IPS DF 6.9 (cell line): ENCODE measurements at regions not wholly inside any gene's neighbourhood (a gene's known extent, or its start where the extent isn't known, plus 50 kb on each side); places are given as distances from the start of the nearest gene placed in this dataset.

Source experiments
- DNase-seq: peaks from one replicate; pipeline ENCODE4 v3.0.0-alpha.2; 2013; ENCODE audit warnings: low read depth, low spot score
- H3K27ac ChIP-seq: one replicate; pipeline ENCODE4 v1.5.1; 2013; ENCODE audit warnings: low read length, control low read depth
- H3K27me3 ChIP-seq: 2 replicates; pipeline ENCODE4 v1.6.1; 2013; ENCODE audit warnings: mild to moderate bottlenecking, low read length; ENCODE audit not compliant: control insufficient read depth, insufficient read depth
- H3K36me3 ChIP-seq: 2 replicates; pipeline ENCODE4 v1.6.1; 2013; ENCODE audit warnings: low read length; ENCODE audit not compliant: control insufficient read depth, insufficient read depth
- H3K4me1 ChIP-seq: 2 replicates; pipeline ENCODE4 v1.6.1; 2013; ENCODE audit warnings: low read length; ENCODE audit not compliant: control insufficient read depth, insufficient read depth
- H3K4me3 ChIP-seq: 2 replicates; pipeline ENCODE4 v1.5.1; 2013; ENCODE audit warnings: mild to moderate bottlenecking, low read length
- H3K9me3 ChIP-seq: 2 replicates; pipeline ENCODE4 v1.6.1; 2013; ENCODE audit warnings: low read length, inconsistent platforms; ENCODE audit not compliant: control insufficient read depth, insufficient read depth
- WGBS: extraction: QIAGEN DNeasy Blood & Tissue Kit; methylation state at CpG from one replicate; pipeline ENCODE4 v1.1.7; 2013; ENCODE audit warnings: mixed read lengths, missing lambda C conversion rate; ENCODE audit not compliant: insufficient read length, insufficient coverage; 5-methylcytosine and 5-hydroxymethylcytosine counted together

GRCh38 chr12:132399092-132400010, 70.0 kb upstream of the GALNT9 start:
- no peaks in the 10 kb centered on the region; the same call in 1 of the 2 replicates for H3K4me1 ChIP-seq
- H3K36me3 ChIP-seq: no peaks in the 10 kb centered on the region; the same call in 1 of the 2 replicates
- peaks cover 2% of the 10 kb centered on the region; the same call in 1 of the 2 replicates for H3K27me3 ChIP-seq
- no peak for DNase-seq
- no peak overlapping the region for H3K27ac ChIP-seq
- H3K4me3 ChIP-seq: no peak overlapping the region
- WGBS: no CpG with 5 or more reads among the region's 43 CpGs
- H3K9me3 ChIP-seq: no peaks in the 10 kb centered on the region

GRCh38 chr12:132398386-132398991, 69.1 kb upstream of the GALNT9 start:
- DNase-seq: no peak
- Histone ChIP-seq H3K4me1 (no peaks in the 10 kb centered on the region; the same call in 1 of the 2 replicates), H3K4me3 (no peak overlapping the region), H3K36me3 (no peaks in the 10 kb centered on the region; the same call in 1 of the 2 replicates), H3K27ac (no peak overlapping the region), H3K27me3 (peaks cover 2% of the 10 kb centered on the region; the same call in 1 of the 2 replicates), H3K9me3 (no peaks in the 10 kb centered on the region)
- WGBS: no CpG with 5 or more reads among the region's 24 CpGs

- Histone ChIP-seq H3K9me3 (no peaks in the 10 kb centered on the region), H3K4me3 (no peak overlapping the region), H3K4me1 (peaks cover 2% of the 10 kb centered on the region; the same call in 1 of the 2 replicates), H3K36me3 (no peaks in the 10 kb centered on the region; the same call in 1 of the 2 replicates), H3K27me3 (peaks cover 4% of the 10 kb centered on the region; the same call in 1 of the 2 replicates), H3K27ac (no peak overlapping the region)
- no CpG with 5 or more reads among the region's 14 CpGs for WGBS
- no peak for DNase-seq
Observed at GRCh38 chr12:132397934-132398385, 68.6 kb upstream of the GALNT9 start.

GRCh38 chr12:132397152-132397933, 68.0 kb upstream of the GALNT9 start:
- H3K27me3 ChIP-seq: peaks cover 4% of the 10 kb centered on the region; the same call in 1 of the 2 replicates
- H3K36me3 ChIP-seq: no peaks in the 10 kb centered on the region; the same call in 1 of the 2 replicates
- no CpG with 5 or more reads among the region's 39 CpGs for WGBS

GRCh38 chr12:132396657-132397056, 67.3 kb upstream of the GALNT9 start:
- no CpG with 5 or more reads among the region's 16 CpGs for WGBS
- Histone ChIP-seq H3K27me3 (peaks cover 4% of the 10 kb centered on the region; the same call in 1 of the 2 replicates), H3K9me3 (no peaks in the 10 kb centered on the region), H3K27ac (no peak overlapping the region), H3K4me3 (no peak overlapping the region), H3K36me3 (no peaks in the 10 kb centered on the region), H3K4me1 (peaks cover 2% of the 10 kb centered on the region; the same call in 1 of the 2 replicates)
- DNase-seq: no peak

More at GRCh38 chr12:132397152-132397933, 68.0 kb upstream of the GALNT9 start:
- Histone ChIP-seq H3K27ac (no peak overlapping the region), H3K9me3 (no peaks in the 10 kb centered on the region), H3K4me3 (no peak overlapping the region), H3K4me1 (peaks cover 2% of the 10 kb centered on the region; the same call in 1 of the 2 replicates)
- no peak for DNase-seq

GRCh38 chr12:132395908-132396305, 66.5 kb upstream of the GALNT9 start:
- no peak for DNase-seq
- Histone ChIP-seq H3K4me3 (no peak overlapping the region), H3K36me3 (no peaks in the 10 kb centered on the region), H3K9me3 (no peaks in the 10 kb centered on the region), H3K27me3 (peaks cover 4% of the 10 kb centered on the region; the same call in 1 of the 2 replicates), H3K4me1 (peaks cover 2% of the 10 kb centered on the region; the same call in 1 of the 2 replicates), H3K27ac (no peak overlapping the region)
- WGBS: no CpG with 5 or more reads among the region's 24 CpGs

GRCh38 chr12:132395192-132395907, 66.0 kb upstream of the GALNT9 start:
- Histone ChIP-seq H3K4me1 (peaks cover 2% of the 10 kb centered on the region; the same call in 1 of the 2 replicates), H3K36me3 (no peaks in the 10 kb centered on the region), H3K9me3 (no peaks in the 10 kb centered on the region), H3K27me3 (peaks cover 4% of the 10 kb centered on the region; the same call in 1 of the 2 replicates), H3K27ac (no peak overlapping the region), H3K4me3 (no peak overlapping the region)
- WGBS: no CpG with 5 or more reads among the region's 28 CpGs
- no peak for DNase-seq

- DNase-seq: no peak
- peaks cover 2% of the 10 kb centered on the region; the same call in 1 of the 2 replicates for H3K4me1 ChIP-seq
- H3K27ac ChIP-seq: no peak overlapping the region
- no peaks in the 10 kb centered on the region for H3K9me3 ChIP-seq
- H3K36me3 ChIP-seq: no peaks in the 10 kb centered on the region
- no peak overlapping the region for H3K4me3 ChIP-seq
- peaks cover 4% of the 10 kb centered on the region; the same call in 1 of the 2 replicates for H3K27me3 ChIP-seq
- no CpG with 5 or more reads among the region's 36 CpGs for WGBS
Observed at GRCh38 chr12:132393991-132394949, 64.9 kb upstream of the GALNT9 start.
